CD14-positive monocyte (primary cell): ENCODE measurements at regions not wholly inside any gene's neighbourhood (a gene's known extent, or its start where the extent isn't known, plus 50 kb on each side); places are given as distances from the start of the nearest gene placed in this dataset.
"Not testable (repeated sequence)": the region's sequence is repeated elsewhere in the genome, so short reads cannot be mapped to it uniquely, and the experiment has no call there.

ENCODE experiments used
- DNase-seq, 3 donors: peaks; one replicate each; pipeline ENCODE4 v3.0.0-alpha.2; 2011 to 2022
- H2AFZ ChIP-seq: 2 replicates; pipeline ENCODE4 v1.6.0; 2012; ENCODE audit warnings: mild to moderate bottlenecking, low read depth, low read length, inconsistent platforms; ENCODE audit not compliant: insufficient read depth, poor library complexity, severe bottlenecking
- H3K27ac ChIP-seq, 2 donors: 1 replicate in 1 of 2; 2 replicates in 1 of 2; pipeline ENCODE4 v1.5.1; 2012 to 2013; ENCODE audit warnings: low read length in 2 of 2, control low read depth in 1 of 2, inconsistent platforms in 1 of 2, low read depth in 1 of 2, mild to moderate bottlenecking in 1 of 2
- H3K27me3 ChIP-seq, 2 donors: one replicate each; pipeline versions ENCODE4 v1.6.0 to v1.6.1; 2011 to 2013; ENCODE audit warnings: low read length in 2 of 2; ENCODE audit not compliant: control insufficient read depth in 2 of 2, insufficient read depth in 2 of 2
- H3K36me3 ChIP-seq, 2 donors: replicated peaks in 1 of 2; 1 replicate in 1 of 2; 2 replicates in 1 of 2; pipeline versions ENCODE4 v1.5.1 to v1.6.1; 2012 to 2013; ENCODE audit warnings: low read length in 2 of 2, control low read depth in 1 of 2, inconsistent platforms in 1 of 2, mild to moderate bottlenecking in 1 of 2; ENCODE audit not compliant: insufficient read depth in 2 of 2, control insufficient read depth in 1 of 2
- H3K4me1 ChIP-seq, 2 donors: 1 replicate in 1 of 2; 2 replicates in 1 of 2; pipeline versions ENCODE4 v1.5.1 to v1.6.1; 2012 to 2013; ENCODE audit warnings: low read length in 2 of 2, control low read depth in 1 of 2, inconsistent platforms in 1 of 2, mild to moderate bottlenecking in 1 of 2, moderate library complexity in 1 of 2; ENCODE audit not compliant: insufficient read depth in 2 of 2, control insufficient read depth in 1 of 2
- H3K4me2 ChIP-seq: replicated peaks from 2 replicates; pipeline ENCODE3; 2012; ENCODE audit warnings: low read length, moderate library complexity, mild to moderate bottlenecking; ENCODE audit not compliant: poor library complexity, severe bottlenecking; ENCODE audit errors: extremely low read depth
- H3K4me3 ChIP-seq, 3 experiments: fragments of 200-600 bp in 1 of 3; sonication (generic) in 1 of 3; replicated peaks in 1 of 3; 1 replicate in 2 of 3; 2 replicates in 1 of 3; pipeline ENCODE4 v1.5.1; 2011 to 2013; ENCODE audit warnings: low read length in 3 of 3, mild to moderate bottlenecking in 3 of 3, control low read depth in 2 of 3, low read depth in 2 of 3, inconsistent platforms in 1 of 3, moderate library complexity in 1 of 3
- H3K79me2 ChIP-seq: 2 replicates; pipeline ENCODE4 v1.6.0; 2012; ENCODE audit warnings: mild to moderate bottlenecking, control low read depth, inconsistent platforms, low read length, moderate library complexity; ENCODE audit not compliant: insufficient read depth
- H3K9ac ChIP-seq: 2 replicates; pipeline ENCODE4 v1.6.0; 2017; ENCODE audit warnings: low read length, mild to moderate bottlenecking; ENCODE audit not compliant: insufficient read depth, poor library complexity, severe bottlenecking
- H3K9me3 ChIP-seq, 2 donors: replicated peaks in 1 of 2; 1 replicate in 1 of 2; 2 replicates in 1 of 2; pipeline versions ENCODE4 v1.5.1 to v1.6.1; 2012 to 2013; ENCODE audit warnings: low read length in 2 of 2, control low read depth in 1 of 2; ENCODE audit not compliant: control insufficient read depth in 1 of 2, insufficient read depth in 1 of 2
- H4K20me1 ChIP-seq: 2 replicates; pipeline ENCODE4 v1.6.0; 2012; ENCODE audit warnings: mild to moderate bottlenecking, low read length, control low read depth, moderate library complexity; ENCODE audit not compliant: insufficient read depth
- H3K27ac Mint-ChIP-seq, 7 donors: one replicate each; pipeline ENCODE4 v1.8.0; 2020; ENCODE audit warnings: mild to moderate bottlenecking in 7 of 7, mixed read lengths in 7 of 7, moderate library complexity in 6 of 7, inconsistent platforms in 2 of 7
- H3K27me3 Mint-ChIP-seq, 3 donors: one replicate each; pipeline ENCODE4 v1.8.0; 2021 to 2022; ENCODE audit warnings: low read depth in 3 of 3, mild to moderate bottlenecking in 3 of 3, mixed read lengths in 3 of 3, moderate library complexity in 3 of 3, inconsistent platforms in 1 of 3
- H3K36me3 Mint-ChIP-seq, 2 donors: one replicate each; pipeline ENCODE4 v1.8.0; 2020; ENCODE audit warnings: mixed read lengths in 2 of 2, inconsistent platforms in 1 of 2, mild to moderate bottlenecking in 1 of 2
- H3K4me1 Mint-ChIP-seq: one replicate; pipeline ENCODE4 v1.8.0; 2020; ENCODE audit warnings: mild to moderate bottlenecking, mixed read lengths
- H3K4me3 Mint-ChIP-seq, 2 donors: one replicate each; pipeline ENCODE4 v1.8.0; 2020; ENCODE audit warnings: mild to moderate bottlenecking in 2 of 2, mixed read lengths in 2 of 2, moderate library complexity in 1 of 2
- H3K9me3 Mint-ChIP-seq, 7 donors: one replicate each; pipeline ENCODE4 v1.8.0; 2020 to 2022; ENCODE audit warnings: mixed read lengths in 7 of 7, mild to moderate bottlenecking in 6 of 7, moderate library complexity in 6 of 7, inconsistent platforms in 2 of 7
- CTCF ChIP-seq: fragments of 200-600 bp; IDR thresholded peaks from one replicate; pipeline ENCODE4 v1.8.0; 2022; ENCODE audit warnings: antibody characterized with exemption, mild to moderate bottlenecking
- WGBS: methylation state at CpG from one replicate; pipeline ENCODE4 v1.1.5; 2013; ENCODE audit warnings: missing lambda C conversion rate; ENCODE audit not compliant: insufficient coverage; 5-methylcytosine and 5-hydroxymethylcytosine counted together
- intact Hi-C, 2 donors: fragments of 100-400 bp; cut with micrococcal nuclease; formaldehyde crosslinking; loops; one replicate each; pipeline versions ENCODE4 v1.15.0 to v1.15.1; 2023

GRCh38 chr18:29840089-29840488 lies 1202.5 kb downstream of the DSC3 start:
- no peak overlapping the region for H2AFZ ChIP-seq
- H4K20me1 ChIP-seq: no peaks in the 10 kb centered on the region
- H3K79me2 ChIP-seq: no peaks in the 10 kb centered on the region
- Mint-ChIP-seq H3K27ac (no peak overlapping the region), H3K9me3 (peaks cover 0 to 6% (median 0%) of the 10 kb centered on the region in 7 donors), H3K4me3 (no peak overlapping the region), H3K27me3 (peaks cover 0 to 1% (median 0%) of the 10 kb centered on the region in 3 donors), H3K4me1 (no peaks in the 10 kb centered on the region), H3K36me3 (no peaks in the 10 kb centered on the region)
- no peaks in the 10 kb centered on the region for H3K27me3 ChIP-seq
- intact Hi-C loops: no loop called here
- H3K4me1 ChIP-seq: no peaks in the 10 kb centered on the region
- H3K27ac ChIP-seq: no peak overlapping the region
- H3K4me2 ChIP-seq: no peak overlapping the region
- no peak for DNase-seq
- peaks cover 4 to 5% of the 10 kb centered on the region in 2 donors for H3K9me3 ChIP-seq
- no peaks in the 10 kb centered on the region for H3K36me3 ChIP-seq
- H3K4me3 ChIP-seq: no peak overlapping the region
- H3K9ac ChIP-seq: no peak overlapping the region
- TF ChIP-seq CTCF: no peak

- H3K4me2 ChIP-seq, H3K27ac ChIP-seq, intact Hi-C loops, H3K4me1 Mint-ChIP-seq, H2AFZ ChIP-seq, H3K27me3 ChIP-seq, H3K36me3 ChIP-seq, H3K27ac Mint-ChIP-seq, H3K9me3 ChIP-seq, H3K9ac ChIP-seq, H3K4me3 ChIP-seq, H3K36me3 Mint-ChIP-seq, H3K9me3 Mint-ChIP-seq, H3K4me1 ChIP-seq, H4K20me1 ChIP-seq, DNase-seq, H3K4me3 Mint-ChIP-seq, H3K27me3 Mint-ChIP-seq, H3K79me2 ChIP-seq: not testable (repeated sequence)
- 88% methylated on average over 4 of the region's 12 CpGs for WGBS
Observed at GRCh38 chr18:29838961-29839360, 1203.6 kb downstream of the DSC3 start.
